Peyer's patch (tissue), 4 donors: ENCODE measurements at regions not wholly inside any gene's neighbourhood (a gene's known extent, or its start where the extent isn't known, plus 50 kb on each side); places are given as distances from the start of the nearest gene placed in this dataset.

Experiments
- DNase-seq, 3 donors: peaks; one replicate each; pipeline ENCODE4 v3.0.0-alpha.2; 2017 to 2019
- H3K27ac ChIP-seq, 4 donors: fragments of 200-600 bp; sonication (generic); one replicate each; pipeline ENCODE4 v1.5.1; 2016 to 2019
- H3K27me3 ChIP-seq, 2 donors: fragments of 200-600 bp; sonication (generic); one replicate each; pipeline ENCODE4 v1.5.1; 2019
- H3K36me3 ChIP-seq, 3 donors: fragments of 200-600 bp; sonication (generic); one replicate each; pipeline ENCODE4 v1.5.1; 2016 to 2019
- H3K4me1 ChIP-seq, 4 donors: fragments of 200-600 bp; sonication (generic); one replicate each; pipeline ENCODE4 v1.5.1; 2016 to 2019
- H3K4me3 ChIP-seq, 4 donors: fragments of 200-600 bp; sonication (generic); 1 replicate in 3 of 4; 2 replicates in 1 of 4; pipeline ENCODE4 v1.5.1; 2016 to 2019; ENCODE audit warnings: mild to moderate bottlenecking in 1 of 4
- H3K9me3 ChIP-seq, 4 donors: fragments of 200-600 bp; sonication (generic); one replicate each; pipeline ENCODE4 v1.5.1; 2016 to 2019; ENCODE audit warnings: mild to moderate bottlenecking in 1 of 4
- POLR2A ChIP-seq, 2 donors: fragments of 450-650 bp; IDR thresholded peaks; one replicate each; pipeline ENCODE4 v1.5.1; 2017; ENCODE audit warnings: antibody characterized with exemption in 2 of 2, mild to moderate bottlenecking in 2 of 2, moderate library complexity in 2 of 2
- TF ChIP-seq, protein P1 (sequence below), 6 experiments: fragments of 450-650 bp in 4 of 6; fragments of 200-600 bp in 2 of 6; sonication (generic) in 1 of 6; IDR thresholded peaks; one replicate each; pipeline ENCODE4 v1.5.1; 2017 to 2019; ENCODE audit warnings: antibody characterized with exemption in 6 of 6, mild to moderate bottlenecking in 3 of 6, moderate library complexity in 1 of 6

- no peak for DNase-seq
- Histone ChIP-seq H3K27ac (no peak overlapping the region), H3K36me3 (no peaks in the 10 kb centered on the region), H3K4me1 (no peaks in the 10 kb centered on the region), H3K9me3 (no peaks in the 10 kb centered on the region), H3K27me3 (no peaks in the 10 kb centered on the region), H3K4me3 (no peak overlapping the region)
- no peak for TF ChIP-seq POLR2A (IDR thresholded peaks at IDR 0.05)
- TF ChIP-seq, protein P1, sequence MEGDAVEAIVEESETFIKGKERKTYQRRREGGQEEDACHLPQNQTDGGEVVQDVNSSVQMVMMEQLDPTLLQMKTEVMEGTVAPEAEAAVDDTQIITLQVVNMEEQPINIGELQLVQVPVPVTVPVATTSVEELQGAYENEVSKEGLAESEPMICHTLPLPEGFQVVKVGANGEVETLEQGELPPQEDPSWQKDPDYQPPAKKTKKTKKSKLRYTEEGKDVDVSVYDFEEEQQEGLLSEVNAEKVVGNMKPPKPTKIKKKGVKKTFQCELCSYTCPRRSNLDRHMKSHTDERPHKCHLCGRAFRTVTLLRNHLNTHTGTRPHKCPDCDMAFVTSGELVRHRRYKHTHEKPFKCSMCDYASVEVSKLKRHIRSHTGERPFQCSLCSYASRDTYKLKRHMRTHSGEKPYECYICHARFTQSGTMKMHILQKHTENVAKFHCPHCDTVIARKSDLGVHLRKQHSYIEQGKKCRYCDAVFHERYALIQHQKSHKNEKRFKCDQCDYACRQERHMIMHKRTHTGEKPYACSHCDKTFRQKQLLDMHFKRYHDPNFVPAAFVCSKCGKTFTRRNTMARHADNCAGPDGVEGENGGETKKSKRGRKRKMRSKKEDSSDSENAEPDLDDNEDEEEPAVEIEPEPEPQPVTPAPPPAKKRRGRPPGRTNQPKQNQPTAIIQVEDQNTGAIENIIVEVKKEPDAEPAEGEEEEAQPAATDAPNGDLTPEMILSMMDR (IDR thresholded peaks at IDR 0.05): no peak
Observed at GRCh38 chr5:125402787-125403186, 656.3 kb upstream of the ZNF608 start.

GRCh38 chr5:125404056-125404455 is 657.6 kb upstream of the ZNF608 start:
- no peak overlapping the region for H3K4me3 ChIP-seq
- no peaks in the 10 kb centered on the region for H3K9me3 ChIP-seq
- TF ChIP-seq, protein P1 (IDR thresholded peaks at IDR 0.05): no peak
- no peak for TF ChIP-seq POLR2A (IDR thresholded peaks at IDR 0.05)

GRCh38 chr5:125408448-125409233 is 662.2 kb upstream of the ZNF608 start:
- no peaks in the 10 kb centered on the region for H3K9me3 ChIP-seq
- H3K27ac ChIP-seq: peak overlapping the region in 2 of 4 donors; percentile 64 to 69
- H3K4me1 ChIP-seq: peaks cover 0 to 54% (median 0%) of the 10 kb centered on the region in 4 donors
- TF ChIP-seq, protein P1 (IDR thresholded peaks at IDR 0.05): no peak
- TF ChIP-seq POLR2A (IDR thresholded peaks at IDR 0.05): no peak
- H3K27me3 ChIP-seq: no peaks in the 10 kb centered on the region
- DNase-seq: peak in 1 of 3 donors; percentile 59
- H3K36me3 ChIP-seq: no peaks in the 10 kb centered on the region
- no peak overlapping the region for H3K4me3 ChIP-seq

More at GRCh38 chr5:125404056-125404455, 657.6 kb upstream of the ZNF608 start:
- H3K36me3 ChIP-seq: no peaks in the 10 kb centered on the region
- no peak for DNase-seq
- H3K27ac ChIP-seq: no peak overlapping the region
- no peaks in the 10 kb centered on the region for H3K27me3 ChIP-seq
- H3K4me1 ChIP-seq: peaks cover 0 to 11% (median 0%) of the 10 kb centered on the region in 4 donors

DNA sequence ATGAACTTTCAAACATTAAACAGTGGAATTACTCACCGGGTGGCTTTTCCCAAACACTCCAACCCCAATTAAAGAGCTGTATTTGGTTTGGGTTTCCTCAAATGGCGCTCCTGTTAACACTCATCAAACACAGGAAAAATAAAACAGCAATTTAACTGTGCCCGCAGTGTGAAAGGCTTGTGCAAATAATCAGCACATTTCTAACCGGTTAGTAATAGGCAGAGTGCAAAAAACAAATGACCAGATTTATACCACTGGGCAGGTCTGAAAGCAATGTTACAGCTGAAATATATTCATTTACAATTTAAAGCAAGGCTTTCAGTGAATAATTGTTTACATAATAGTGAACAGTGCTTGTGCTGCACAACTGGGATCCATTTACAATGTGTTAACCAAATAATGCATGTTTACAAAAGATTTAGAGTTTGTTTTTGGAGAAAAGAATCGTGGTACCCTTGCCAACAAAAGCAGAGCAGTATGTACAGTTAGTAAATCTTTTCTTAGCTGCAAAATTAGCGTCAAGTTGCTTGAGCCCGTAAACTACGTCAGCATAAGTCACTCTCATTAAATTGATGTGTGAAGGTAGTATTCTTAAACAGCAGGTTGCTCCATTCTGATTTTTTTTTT is 662.9 kb upstream of the ZNF608 start:
- Histone ChIP-seq H3K27ac (peak overlapping the region in 3 of 4 donors; percentile 3 to 69 (median 64)), H3K9me3 (no peaks in the 10 kb centered on the region), H3K27me3 (no peaks in the 10 kb centered on the region), H3K4me3 (no peak overlapping the region), H3K36me3 (no peaks in the 10 kb centered on the region), H3K4me1 (peaks cover 0 to 59% (median 0%) of the 10 kb centered on the region in 4 donors)
- DNase-seq: no peak
- TF ChIP-seq, protein P1 (IDR thresholded peaks at IDR 0.05): no peak
- no peak for TF ChIP-seq POLR2A (IDR thresholded peaks at IDR 0.05)

DNA sequence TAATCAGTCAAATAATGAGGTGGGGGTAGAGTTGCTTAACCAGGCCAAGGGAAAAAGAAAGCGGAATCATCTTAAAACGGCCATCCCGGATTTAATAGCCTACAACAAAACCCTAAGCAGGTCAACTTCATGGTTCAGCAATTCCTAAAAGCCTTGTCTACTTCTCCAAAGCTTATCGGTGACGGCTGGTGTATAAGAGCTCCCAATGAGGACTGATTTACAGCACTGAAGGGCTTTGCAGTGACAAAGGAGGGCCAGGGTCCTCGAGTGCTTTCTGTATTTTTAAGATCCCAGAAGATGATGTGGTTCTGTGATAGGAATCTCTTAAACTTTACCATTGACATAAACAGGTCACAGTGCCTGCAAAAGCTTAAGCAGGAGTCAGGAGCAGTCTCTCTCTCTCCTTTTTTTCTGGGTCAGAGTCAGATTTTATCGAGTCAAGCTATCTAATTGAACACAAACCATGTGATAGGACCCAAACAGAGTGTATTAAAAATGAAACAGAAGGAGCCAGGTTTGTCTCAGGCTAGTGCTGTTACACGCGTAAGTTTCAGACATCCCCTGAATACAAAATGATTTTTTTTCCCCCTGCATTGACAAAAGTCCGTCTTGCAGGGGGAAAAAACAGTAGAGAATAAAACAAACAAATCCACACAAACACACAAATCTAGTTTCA is 663.6 kb upstream of the ZNF608 start:
- DNase-seq: no peak
- peaks cover 0 to 59% (median 0%) of the 10 kb centered on the region in 4 donors for H3K4me1 ChIP-seq

More for the DNA sequence above, 663.6 kb upstream of the ZNF608 start:
- Histone ChIP-seq H3K36me3 (no peaks in the 10 kb centered on the region), H3K4me3 (no peak overlapping the region), H3K9me3 (no peaks in the 10 kb centered on the region), H3K27ac (peak overlapping the region in 3 of 4 donors; percentile 3 to 69 (median 64)), H3K27me3 (no peaks in the 10 kb centered on the region)
- TF ChIP-seq, protein P1 (IDR thresholded peaks at IDR 0.05): no peak
- no peak for TF ChIP-seq POLR2A (IDR thresholded peaks at IDR 0.05)
